Breast epithelium (tissue), 3 donors: ENCODE measurements at regions not wholly inside any gene's neighbourhood (a gene's known extent, or its start where the extent isn't known, plus 50 kb on each side); places are given as distances from the start of the nearest gene placed in this dataset.

Experiments used
- CTCF ChIP-seq, 3 donors: fragments of 450-650 bp; IDR thresholded peaks; one replicate each; pipeline ENCODE4 v1.5.1; 2016 to 2017; ENCODE audit warnings: antibody characterized with exemption in 3 of 3, mild to moderate bottlenecking in 3 of 3, moderate library complexity in 3 of 3
- POLR2AphosphoS5 ChIP-seq, 3 donors: sonication (generic); formaldehyde crosslinking; IDR thresholded peaks; one replicate each; pipeline ENCODE4 v1.6.1; 2017; ENCODE audit warnings: antibody characterized with exemption in 3 of 3

GRCh38 chr9:95807326-95807947, 68.1 kb upstream of the ERCC6L2 start:
- no peak for TF ChIP-seq CTCF (IDR thresholded peaks at IDR 0.05)
- no peak for TF ChIP-seq POLR2AphosphoS5 (IDR thresholded peaks at IDR 0.05)
